ENCODE measurements at regions not wholly inside any gene's neighbourhood (a gene's known extent, or its start where the extent isn't known, plus 50 kb on each side); places are given as distances from the start of the nearest gene placed in this dataset.

- H3K27me3 ChIP-seq: no peaks in the 10 kb centered on the region
- no peak overlapping the region for H3K27ac ChIP-seq (replicated peaks in 1 of 4)
- no peak overlapping the region for H3K4me3 ChIP-seq
- no peaks in the 10 kb centered on the region for H3K9me3 ChIP-seq
- intact Hi-C loops (cut with DNase I): no loop called here
- 84% methylated on average over 9 of the region's 9 CpGs for WGBS
- DNase-seq (ENCODE audit: extremely low spot score): no peak
- no peak for TF ChIP-seq POLR2A (IDR thresholded peaks at IDR 0.05; ENCODE audit: low read depth)
- TF ChIP-seq POLR2AphosphoS5 (IDR thresholded peaks at IDR 0.05): no peak
- TF ChIP-seq EP300 (IDR thresholded peaks at IDR 0.05): no peak
- no peak for TF ChIP-seq CTCF (IDR thresholded peaks at IDR 0.05)
- no peaks in the 10 kb centered on the region for H3K36me3 ChIP-seq
- no peaks in the 10 kb centered on the region for H3K4me1 ChIP-seq
Measured at GRCh38 chr11:91906871-91907624, 317.6 kb upstream of the FAT3 start.

GRCh38 chr11:91904792-91905785, 319.5 kb upstream of the FAT3 start:
- intact Hi-C loops (cut with DNase I): no loop called here
- TF ChIP-seq CTCF (IDR thresholded peaks at IDR 0.05) (no peak), POLR2AphosphoS5 (IDR thresholded peaks at IDR 0.05) (no peak), POLR2A (IDR thresholded peaks at IDR 0.05; ENCODE audit: low read depth) (no peak), EP300 (IDR thresholded peaks at IDR 0.05) (no peak)
- 89% methylated on average over 7 of the region's 7 CpGs for WGBS

DNA sequence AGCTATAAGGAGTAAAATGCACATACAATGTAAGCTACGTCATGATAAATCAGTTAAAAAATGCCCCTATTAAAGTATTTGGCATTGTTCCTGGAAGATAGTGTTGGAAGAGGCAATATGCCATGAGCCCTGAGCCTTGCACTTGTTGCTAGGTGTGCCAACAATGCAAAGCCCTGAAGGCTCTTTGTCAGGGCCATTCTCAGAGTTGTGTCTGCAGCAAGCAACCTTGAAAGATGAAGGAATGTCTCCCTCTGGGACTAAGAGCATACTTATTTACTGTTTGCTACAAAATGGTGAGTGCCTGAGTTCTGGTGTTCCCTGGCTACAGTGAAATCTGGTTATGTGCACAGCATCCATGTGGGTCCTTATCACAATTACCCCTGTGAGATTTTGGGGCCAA, 322.3 kb upstream of the FAT3 start:
- DNase-seq (ENCODE audit: extremely low spot score): no peak
- intact Hi-C loops (cut with DNase I): no loop called here
- 52% methylated on average over 1 of the region's 1 CpG for WGBS
- Histone ChIP-seq H3K27ac (replicated peaks in 1 of 4) (no peak overlapping the region), H3K4me3 (no peak overlapping the region), H3K27me3 (no peaks in the 10 kb centered on the region), H3K36me3 (no peaks in the 10 kb centered on the region), H3K4me1 (no peaks in the 10 kb centered on the region), H3K9me3 (no peaks in the 10 kb centered on the region)
- TF ChIP-seq CTCF (IDR thresholded peaks at IDR 0.05): no peak
- no peak for TF ChIP-seq EP300 (IDR thresholded peaks at IDR 0.05)
- TF ChIP-seq POLR2A (IDR thresholded peaks at IDR 0.05; ENCODE audit: low read depth): no peak
- no peak for TF ChIP-seq POLR2AphosphoS5 (IDR thresholded peaks at IDR 0.05)

More at GRCh38 chr11:91904792-91905785, 319.5 kb upstream of the FAT3 start:
- H3K4me1 ChIP-seq: no peaks in the 10 kb centered on the region
- no peaks in the 10 kb centered on the region for H3K9me3 ChIP-seq
- H3K27me3 ChIP-seq: no peaks in the 10 kb centered on the region
- H3K36me3 ChIP-seq: no peaks in the 10 kb centered on the region
- DNase-seq (ENCODE audit: extremely low spot score): no peak
- no peak overlapping the region for H3K27ac ChIP-seq (replicated peaks in 1 of 4)
- no peak overlapping the region for H3K4me3 ChIP-seq

GRCh38 chr11:91880660-91881059, 344.0 kb upstream of the FAT3 start:
- no peak for DNase-seq (ENCODE audit: extremely low spot score)
- Histone ChIP-seq H3K9me3 (no peaks in the 10 kb centered on the region), H3K27me3 (no peaks in the 10 kb centered on the region), H3K4me1 (no peaks in the 10 kb centered on the region), H3K27ac (replicated peaks in 1 of 4) (no peak overlapping the region), H3K36me3 (no peaks in the 10 kb centered on the region), H3K4me3 (no peak overlapping the region)
- intact Hi-C loops (cut with DNase I): no loop called here
- TF ChIP-seq CTCF (IDR thresholded peaks at IDR 0.05) (no peak), EP300 (IDR thresholded peaks at IDR 0.05) (no peak), POLR2AphosphoS5 (IDR thresholded peaks at IDR 0.05) (no peak), POLR2A (IDR thresholded peaks at IDR 0.05; ENCODE audit: low read depth) (no peak)
- 47% methylated on average over 1 of the region's 1 CpG for WGBS
